Stimulated activated CD4-positive, alpha-beta T cell treated with anti-CD3 and anti-CD28 coated beads, Interleukin-2, amount 100 ng/mL, for 48 hours (primary cell): ENCODE measurements at regions not wholly inside any gene's neighbourhood (a gene's known extent, or its start where the extent isn't known, plus 50 kb on each side); places are given as distances from the start of the nearest gene placed in this dataset.
"Not testable (repeated sequence)": the region's sequence is repeated elsewhere in the genome, so short reads cannot be mapped to it uniquely, and the experiment has no call there.

Experiments used
- DNase-seq, 2 donors: peaks; one replicate each; pipeline ENCODE4 v3.0.0-alpha.2; 2020

GRCh38 chr9:75197561-75197960 is 109.2 kb downstream of the OSTF1 start:
- DNase-seq: no peak

GRCh38 chr9:75198436-75198835 is 110.1 kb downstream of the OSTF1 start:
- DNase-seq: no peak

- peak in 1 of 2 donors; percentile 15 for DNase-seq
Observed at GRCh38 chr9:75200892-75201470, 112.7 kb downstream of the OSTF1 start.

GRCh38 chr9:75201480-75202209 is 113.3 kb downstream of the OSTF1 start:
- no peak for DNase-seq

GRCh38 chr9:75207997-75208396 is 119.7 kb downstream of the OSTF1 start:
- not testable (repeated sequence) for DNase-seq

- no peak for DNase-seq
Observed at GRCh38 chr9:75210215-75210614, 121.9 kb downstream of the OSTF1 start.

- no peak for DNase-seq
Observed at GRCh38 chr9:75213765-75214164, 125.5 kb downstream of the OSTF1 start.

GRCh38 chr9:75226403-75227139 is 138.3 kb downstream of the OSTF1 start:
- no peak for DNase-seq

- no peak for DNase-seq
Observed at GRCh38 chr9:75228893-75229292, 140.6 kb downstream of the OSTF1 start.

GRCh38 chr9:75229605-75230332 is 141.5 kb downstream of the OSTF1 start:
- DNase-seq: no peak

- DNase-seq: no peak
Observed at GRCh38 chr9:75230469-75230868, 142.2 kb downstream of the OSTF1 start.

- no peak for DNase-seq
Observed at GRCh38 chr9:75231167-75231566, 142.9 kb downstream of the OSTF1 start.

- no peak for DNase-seq
Observed at GRCh38 chr9:75233011-75233410, 144.7 kb downstream of the OSTF1 start.

- DNase-seq: no peak
Observed at GRCh38 chr9:75235632-75236031, 147.3 kb downstream of the OSTF1 start.

- DNase-seq: peak; percentile 1 to 48
Observed at GRCh38 chr9:75238311-75238976, 150.1 kb downstream of the OSTF1 start.

- no peak for DNase-seq
Observed at GRCh38 chr9:75239176-75239575, 150.9 kb downstream of the OSTF1 start.

- no peak for DNase-seq
Observed at GRCh38 chr9:75242426-75242825, 154.1 kb downstream of the OSTF1 start.

GRCh38 chr9:75246949-75247348 is 158.6 kb downstream of the OSTF1 start:
- DNase-seq: no peak

GRCh38 chr9:75265525-75265972 is 177.2 kb downstream of the OSTF1 start:
- peak; percentile 43 to 48 for DNase-seq

- no peak for DNase-seq
Observed at GRCh38 chr9:75269197-75269596, 180.9 kb downstream of the OSTF1 start.

- not testable (repeated sequence) for DNase-seq
Observed at GRCh38 chr9:75273055-75273454, 184.7 kb downstream of the OSTF1 start.

- DNase-seq: no peak
Observed at GRCh38 chr9:75274781-75275180, 186.5 kb downstream of the OSTF1 start.

- no peak for DNase-seq
Observed at GRCh38 chr9:75282047-75282446, 193.7 kb downstream of the OSTF1 start.
